Muscle of back (tissue), 3 donors: ENCODE measurements at regions not wholly inside any gene's neighbourhood (a gene's known extent, or its start where the extent isn't known, plus 50 kb on each side); places are given as distances from the start of the nearest gene placed in this dataset.
"Not testable (repeated sequence)": the region's sequence is repeated elsewhere in the genome, so short reads cannot be mapped to it uniquely, and the experiment has no call there.

Experiments
- DNase-seq, 3 donors: peaks; one replicate each; pipeline versions ENCODE4 v3.0.0 to v3.0.0-alpha.2; 2013

- peak in 1 of 3 donors; percentile 66 for DNase-seq
Observed at GRCh38 chr1:61028136-61028535, 54.2 kb upstream of the NFIA start.

GRCh38 chr1:61018068-61018467 is 64.3 kb upstream of the NFIA start:
- DNase-seq: not testable (repeated sequence)

- DNase-seq: no peak
Observed at GRCh38 chr1:61017651-61018050, 64.7 kb upstream of the NFIA start.

- no peak for DNase-seq
Observed at GRCh38 chr1:61013946-61014667, 68.3 kb upstream of the NFIA start.

DNA sequence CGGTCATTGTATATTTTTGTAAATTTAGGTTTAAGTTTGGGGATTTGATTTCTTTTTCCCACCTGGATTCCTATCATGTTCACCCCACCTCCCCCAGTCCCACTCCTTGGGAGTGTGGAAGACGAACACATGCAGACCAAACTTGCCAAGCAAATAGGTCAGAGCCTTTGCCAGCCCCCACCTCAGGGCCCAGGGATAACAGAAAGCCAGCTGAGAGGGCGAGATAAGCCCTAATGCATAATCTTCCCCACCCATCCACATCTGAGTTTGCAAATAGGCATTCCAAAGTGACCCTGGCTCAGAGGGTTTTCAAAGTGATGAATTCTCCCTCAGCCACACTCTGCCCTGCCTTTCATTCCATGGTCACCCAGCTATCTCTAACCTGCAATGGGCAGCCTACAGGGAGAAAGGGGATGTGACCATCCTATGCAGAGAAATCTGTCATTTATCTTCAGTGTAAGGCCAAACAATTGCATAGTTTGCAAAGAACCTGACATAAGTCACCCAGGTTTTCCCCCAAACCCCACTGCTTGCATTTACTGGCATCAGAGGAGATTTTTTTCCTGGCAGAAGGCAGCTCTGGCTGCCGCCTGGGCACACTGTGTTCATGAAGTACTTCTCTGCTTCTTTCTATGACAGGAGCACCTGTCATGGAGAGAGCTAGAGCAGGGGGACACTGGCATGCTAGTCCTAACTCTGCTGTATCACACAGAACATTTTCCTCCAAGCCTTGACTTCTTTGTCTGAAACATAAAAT is 69.0 kb upstream of the NFIA start:
- DNase-seq: no peak

DNA sequence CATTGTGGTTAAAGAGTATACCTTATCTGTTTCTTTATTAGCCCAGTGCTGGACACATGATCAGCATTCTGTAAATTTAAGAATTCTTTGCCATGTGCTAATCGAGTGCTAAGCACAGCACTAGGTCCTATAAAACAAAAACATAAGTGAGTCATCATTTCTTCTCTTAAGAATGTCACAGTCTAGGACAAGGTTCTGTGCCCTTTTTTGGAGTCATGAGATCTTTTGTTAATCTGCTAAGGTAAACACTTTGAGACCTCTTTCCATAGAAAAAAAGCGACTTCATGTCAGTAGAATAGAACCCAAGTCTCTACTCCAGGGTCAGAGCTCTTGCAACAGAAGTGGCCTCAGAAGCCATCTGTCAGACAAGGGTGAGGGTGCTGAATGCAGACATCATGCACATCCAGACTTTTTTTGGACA is 70.0 kb upstream of the NFIA start:
- DNase-seq: no peak

GRCh38 chr1:61011561-61012263 is 70.6 kb upstream of the NFIA start:
- no peak for DNase-seq

DNA sequence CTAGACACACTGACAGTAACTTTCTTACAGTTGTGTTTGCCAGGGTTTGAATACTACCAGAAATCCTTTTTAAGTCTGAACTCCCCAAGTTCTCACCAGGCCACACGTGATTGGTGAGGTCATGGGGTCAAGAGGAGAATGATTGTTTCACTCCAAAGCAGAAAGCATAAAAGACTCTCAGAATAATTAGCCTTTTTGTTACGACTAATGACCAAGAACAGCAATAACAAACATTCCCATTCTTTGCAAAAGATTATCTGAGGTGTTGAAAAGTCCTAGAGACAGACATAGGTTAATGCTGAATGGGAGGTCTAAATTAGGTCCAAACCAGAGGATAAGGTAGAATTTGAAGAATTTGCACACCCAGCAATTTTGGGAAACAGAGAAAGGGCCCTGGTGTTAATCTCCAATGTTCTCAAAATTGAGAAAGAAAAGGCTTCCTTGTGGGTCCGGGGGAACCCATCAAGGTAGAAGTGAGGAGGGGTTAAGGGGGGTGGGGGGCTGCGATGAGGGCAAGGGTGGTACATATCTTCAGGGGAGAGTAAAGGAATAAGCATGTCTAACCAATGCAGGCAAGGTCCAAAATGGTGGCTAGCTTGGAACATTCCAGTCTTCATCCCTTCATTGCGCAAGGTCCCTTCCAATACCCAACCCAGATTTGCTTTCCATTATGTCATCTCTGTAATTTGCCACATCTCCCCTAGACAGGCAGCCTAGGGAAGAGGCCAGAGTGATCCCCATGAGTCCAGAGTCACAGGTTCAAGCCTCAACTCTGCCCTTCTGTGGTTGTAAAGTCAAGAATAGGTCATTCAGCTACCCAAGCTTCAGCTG is 74.6 kb upstream of the NFIA start:
- no peak for DNase-seq

GRCh38 chr1:61005614-61006580 is 76.5 kb upstream of the NFIA start:
- no peak for DNase-seq

DNA sequence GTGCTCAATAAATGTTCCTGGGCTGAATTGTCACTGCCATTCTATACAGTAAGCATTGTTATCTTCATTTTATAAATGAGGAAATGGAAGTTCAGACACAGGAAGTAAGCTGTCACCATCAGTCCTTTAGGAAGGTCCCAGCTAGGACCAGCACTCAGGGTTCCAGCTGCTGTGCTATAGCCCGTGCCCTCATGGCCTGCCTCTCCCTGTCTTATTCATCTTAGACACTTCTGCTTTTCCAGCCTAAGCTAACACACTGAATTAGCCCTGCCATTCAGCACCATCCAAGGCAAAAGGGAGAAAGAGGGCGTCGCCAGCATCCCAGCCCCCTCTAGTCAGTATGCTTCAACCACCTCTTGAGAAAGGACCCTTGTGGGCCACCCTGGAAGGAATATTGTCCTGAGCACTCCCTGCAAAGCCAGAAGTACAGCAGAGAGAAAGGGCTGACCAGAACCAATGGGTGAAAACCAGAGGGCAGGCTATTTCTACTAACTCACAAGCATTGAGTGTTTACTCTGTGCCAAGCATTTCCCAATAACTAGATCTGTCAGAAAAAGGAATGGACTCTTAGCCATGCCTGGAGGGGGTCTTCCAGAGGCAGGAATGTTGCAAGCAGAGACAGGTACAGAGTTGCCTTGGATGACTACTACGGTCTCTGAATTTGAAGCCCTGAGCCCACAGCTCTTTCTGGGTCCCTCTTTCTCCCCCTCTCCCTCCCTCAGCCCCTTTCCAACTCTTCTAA is 77.9 kb upstream of the NFIA start:
- DNase-seq: peak in 1 of 3 donors; percentile 50

DNA sequence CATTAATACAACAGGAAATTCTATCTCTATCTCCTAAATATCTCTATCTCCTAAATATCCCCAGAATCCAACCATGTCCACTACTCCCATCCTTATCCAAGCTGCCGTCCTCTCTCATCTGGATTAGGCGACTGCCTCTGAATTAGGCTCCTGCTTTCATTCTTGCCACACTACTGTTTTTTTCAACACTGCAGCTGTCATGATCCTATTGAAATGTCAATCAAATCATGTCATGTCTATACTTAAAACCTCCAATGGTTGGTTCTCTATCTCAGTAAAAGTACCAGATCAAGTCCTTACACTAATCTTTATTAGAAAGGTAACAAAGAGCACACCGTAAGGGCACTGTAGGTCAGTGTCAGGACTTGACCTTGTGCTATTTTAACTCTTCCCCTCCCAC is 82.0 kb upstream of the NFIA start:
- DNase-seq: no peak

- no peak for DNase-seq
Observed at GRCh38 chr1:60998786-60999185, 83.6 kb upstream of the NFIA start.

DNA sequence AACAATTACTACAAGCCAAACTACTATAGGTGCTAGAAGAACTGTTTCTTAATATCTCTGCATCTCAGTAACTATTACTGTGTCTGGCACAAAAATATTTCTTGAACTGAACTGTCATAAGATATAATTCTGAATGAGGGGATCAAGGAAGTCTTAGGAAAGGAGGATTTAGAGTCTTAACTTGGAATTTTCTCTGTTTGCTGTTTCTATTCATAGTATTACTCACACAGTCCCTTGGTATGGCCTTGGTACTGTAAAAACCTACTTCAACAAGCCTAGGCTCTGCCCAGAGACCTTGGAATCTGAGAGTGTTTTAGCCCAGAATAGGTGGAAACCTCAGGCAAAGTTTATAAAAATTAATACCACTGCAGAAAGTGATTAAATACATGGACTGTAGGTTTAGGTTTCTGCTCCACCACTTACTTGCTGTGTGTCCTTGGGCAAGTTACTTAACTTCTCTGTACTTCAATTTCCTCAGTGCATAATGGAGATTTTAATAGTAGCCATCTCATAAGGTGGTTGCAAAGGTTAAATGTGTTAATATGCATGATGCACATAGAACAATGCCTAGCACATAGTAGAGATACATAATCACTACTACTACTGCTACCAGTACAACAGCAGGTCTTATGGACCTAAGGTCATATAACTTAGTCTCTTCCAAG is 87.4 kb upstream of the NFIA start:
- no peak for DNase-seq

- DNase-seq: no peak
Observed at GRCh38 chr1:60994369-60994768, 88.0 kb upstream of the NFIA start.

- no peak for DNase-seq
Observed at GRCh38 chr1:60992165-60992564, 90.2 kb upstream of the NFIA start.

DNA sequence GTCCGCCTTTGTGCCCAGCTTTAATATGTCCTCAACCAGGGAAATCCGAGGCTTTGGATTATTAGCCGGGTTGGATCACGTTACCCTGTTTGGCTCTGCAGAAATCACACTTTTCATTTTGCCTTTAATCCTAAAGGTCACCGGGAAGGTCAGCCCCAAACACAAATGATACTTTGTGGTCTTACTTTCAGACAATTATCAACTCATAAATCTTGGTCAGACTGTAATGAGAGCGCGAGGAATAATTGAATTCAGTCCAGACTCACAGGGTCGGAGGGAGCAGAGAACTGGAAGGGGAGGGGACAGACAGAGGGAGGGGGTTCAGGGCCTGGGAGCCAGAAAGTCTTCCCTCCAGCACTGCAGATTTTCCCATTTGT is 91.7 kb upstream of the NFIA start:
- DNase-seq: no peak

- DNase-seq: peak; percentile 83 to 95 (median 88)
Observed at GRCh38 chr1:60989749-60990713, 92.3 kb upstream of the NFIA start.

- peak in 1 of 3 donors; percentile 45 for DNase-seq
Observed at GRCh38 chr1:60988891-60989290, 93.5 kb upstream of the NFIA start.
